HL-60 (cell line): ENCODE measurements at regions not wholly inside any gene's neighbourhood (a gene's known extent, or its start where the extent isn't known, plus 50 kb on each side); places are given as distances from the start of the nearest gene placed in this dataset.

ENCODE experiments used
- DNase-seq, 2 experiments: peaks; one replicate each; pipeline ENCODE4 v3.0.0-alpha.2; 2010 to 2020; ENCODE audit warnings: low read depth in 1 of 2, low spot score in 1 of 2
- H3K27ac ChIP-seq: fragments of 250-450 bp; sonication (Bioruptor Pico); replicated peaks from 2 replicates; pipeline ENCODE4 v1.5.1; 2020; ENCODE audit warnings: mild to moderate bottlenecking, moderate library complexity
- H3K27me3 ChIP-seq: fragments of 250-450 bp; sonication (Bioruptor Pico); 2 replicates; pipeline ENCODE4 v1.5.1; 2021; ENCODE audit warnings: mild to moderate bottlenecking, moderate library complexity; ENCODE audit not compliant: insufficient read depth, poor library complexity, severe bottlenecking
- H3K4me3 ChIP-seq: replicated peaks from 2 replicates; pipeline ENCODE4 v1.5.1; 2011; ENCODE audit warnings: mild to moderate bottlenecking, control low read depth, low read length; ENCODE audit not compliant: insufficient read depth
- CTCF ChIP-seq: IDR thresholded peaks from one replicate; pipeline ENCODE4 v1.5.1; 2011; ENCODE audit warnings: low read length, control low read depth, inconsistent platforms; ENCODE audit not compliant: insufficient read depth
- GABPA ChIP-seq: IDR thresholded peaks from 2 replicates; pipeline ENCODE4 v1.6.1; 2012; ENCODE audit warnings: low read depth
- POLR2AphosphoS5 ChIP-seq: IDR thresholded peaks from 2 replicates; pipeline ENCODE4 v1.6.1; 2012; ENCODE audit warnings: low read depth
- SPI1 ChIP-seq: IDR thresholded peaks from 2 replicates; pipeline ENCODE4 v1.6.1; 2012; ENCODE audit warnings: low read depth, mild to moderate bottlenecking, borderline replicate concordance
- TF ChIP-seq, protein P1 (sequence below): IDR thresholded peaks from 2 replicates; pipeline ENCODE4 v1.6.1; 2012; ENCODE audit warnings: low read depth; ENCODE audit not compliant: insufficient replicate concordance

DNA sequence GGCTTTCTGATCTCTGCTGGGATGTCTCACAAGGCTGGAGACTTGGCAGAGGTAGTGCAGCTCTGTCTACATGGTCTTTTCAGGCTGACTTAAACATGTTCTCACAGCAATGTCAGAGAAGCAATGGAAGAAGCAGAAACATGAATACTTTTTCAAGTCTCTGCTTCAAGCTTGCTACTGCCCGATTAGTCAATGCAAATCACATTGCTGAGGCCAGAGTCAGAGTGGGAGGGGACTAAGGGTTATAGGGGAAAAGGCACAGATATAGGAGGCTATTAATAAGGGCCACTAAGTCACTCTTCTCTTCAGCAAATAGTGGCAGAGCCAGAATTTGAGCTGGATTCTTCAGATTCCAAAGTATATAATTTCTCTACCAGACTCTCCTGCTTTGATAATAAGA is 390.5 kb downstream of the TMEM135 start:
- Histone ChIP-seq H3K27me3 (peaks cover 2% of the 10 kb centered on the region), H3K4me3 (no peak overlapping the region), H3K27ac (no peak overlapping the region)
- no peak for DNase-seq
- TF ChIP-seq SPI1 (no peak), CTCF (no peak), POLR2AphosphoS5 (no peak), GABPA (no peak)
- TF ChIP-seq, protein P1, sequence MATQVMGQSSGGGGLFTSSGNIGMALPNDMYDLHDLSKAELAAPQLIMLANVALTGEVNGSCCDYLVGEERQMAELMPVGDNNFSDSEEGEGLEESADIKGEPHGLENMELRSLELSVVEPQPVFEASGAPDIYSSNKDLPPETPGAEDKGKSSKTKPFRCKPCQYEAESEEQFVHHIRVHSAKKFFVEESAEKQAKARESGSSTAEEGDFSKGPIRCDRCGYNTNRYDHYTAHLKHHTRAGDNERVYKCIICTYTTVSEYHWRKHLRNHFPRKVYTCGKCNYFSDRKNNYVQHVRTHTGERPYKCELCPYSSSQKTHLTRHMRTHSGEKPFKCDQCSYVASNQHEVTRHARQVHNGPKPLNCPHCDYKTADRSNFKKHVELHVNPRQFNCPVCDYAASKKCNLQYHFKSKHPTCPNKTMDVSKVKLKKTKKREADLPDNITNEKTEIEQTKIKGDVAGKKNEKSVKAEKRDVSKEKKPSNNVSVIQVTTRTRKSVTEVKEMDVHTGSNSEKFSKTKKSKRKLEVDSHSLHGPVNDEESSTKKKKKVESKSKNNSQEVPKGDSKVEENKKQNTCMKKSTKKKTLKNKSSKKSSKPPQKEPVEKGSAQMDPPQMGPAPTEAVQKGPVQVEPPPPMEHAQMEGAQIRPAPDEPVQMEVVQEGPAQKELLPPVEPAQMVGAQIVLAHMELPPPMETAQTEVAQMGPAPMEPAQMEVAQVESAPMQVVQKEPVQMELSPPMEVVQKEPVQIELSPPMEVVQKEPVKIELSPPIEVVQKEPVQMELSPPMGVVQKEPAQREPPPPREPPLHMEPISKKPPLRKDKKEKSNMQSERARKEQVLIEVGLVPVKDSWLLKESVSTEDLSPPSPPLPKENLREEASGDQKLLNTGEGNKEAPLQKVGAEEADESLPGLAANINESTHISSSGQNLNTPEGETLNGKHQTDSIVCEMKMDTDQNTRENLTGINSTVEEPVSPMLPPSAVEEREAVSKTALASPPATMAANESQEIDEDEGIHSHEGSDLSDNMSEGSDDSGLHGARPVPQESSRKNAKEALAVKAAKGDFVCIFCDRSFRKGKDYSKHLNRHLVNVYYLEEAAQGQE, result no peak

DNA sequence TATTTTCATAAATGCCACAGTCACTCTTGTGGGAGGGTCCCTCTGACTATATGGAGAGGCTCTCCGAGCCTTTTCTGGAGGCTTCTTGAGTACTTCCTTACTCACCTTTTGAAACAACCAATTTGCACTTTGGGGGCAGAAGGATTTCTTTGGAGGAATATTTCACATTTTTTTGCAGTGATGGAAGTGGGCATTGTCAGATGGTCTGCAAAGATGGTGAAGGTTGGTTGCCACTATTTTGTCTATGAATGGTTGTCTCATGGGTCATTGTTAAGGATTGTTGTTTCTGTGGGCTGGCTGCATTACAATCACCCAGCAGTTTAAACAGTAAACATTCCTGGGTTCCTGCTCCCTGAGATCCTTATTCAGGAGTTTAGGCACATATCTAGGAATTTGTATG is 388.2 kb downstream of the TMEM135 start:
- peaks cover 4% of the 10 kb centered on the region for H3K27me3 ChIP-seq
- no peak for TF ChIP-seq CTCF
- TF ChIP-seq POLR2AphosphoS5, result no peak
- no peak for TF ChIP-seq SPI1
- TF ChIP-seq, protein P1, result no peak
- TF ChIP-seq GABPA, result no peak
- no peak overlapping the region for H3K4me3 ChIP-seq
- H3K27ac ChIP-seq, result no peak overlapping the region
- no peak for DNase-seq

DNA sequence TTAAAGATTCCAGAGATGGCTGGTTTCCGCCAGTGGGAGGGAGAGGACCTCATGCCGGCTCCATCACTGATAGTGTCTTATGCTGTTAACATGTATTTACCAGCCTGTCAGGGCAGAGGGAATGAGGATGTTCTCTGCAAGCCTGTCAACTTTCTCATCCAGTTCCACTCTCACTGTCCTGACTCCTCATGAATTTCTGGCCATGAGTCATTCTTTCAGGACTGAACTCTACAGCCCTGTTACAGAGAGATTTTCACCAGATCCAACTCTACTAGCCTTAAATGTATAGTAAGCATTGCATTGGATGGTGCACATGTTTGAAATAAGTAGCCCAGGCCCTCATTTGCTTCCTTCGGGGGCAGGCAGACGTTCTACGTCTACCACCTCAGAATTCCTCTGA is 387.7 kb downstream of the TMEM135 start:
- Histone ChIP-seq H3K27me3 (peaks cover 4% of the 10 kb centered on the region), H3K27ac (no peak overlapping the region)
- DNase-seq, result no peak

More for the DNA sequence above, 387.7 kb downstream of the TMEM135 start:
- TF ChIP-seq CTCF (no peak), SPI1 (no peak), GABPA (no peak), POLR2AphosphoS5 (no peak)
- TF ChIP-seq, protein P1, result no peak
- no peak overlapping the region for H3K4me3 ChIP-seq
